Activated CD8-positive, alpha-beta memory T cell treated with anti-CD3 and anti-CD28 coated beads for 4 hours (primary cell): ENCODE measurements at regions not wholly inside any gene's neighbourhood (a gene's known extent, or its start where the extent isn't known, plus 50 kb on each side); places are given as distances from the start of the nearest gene placed in this dataset.

ENCODE experiments used
- DNase-seq, 2 donors: peaks; one replicate each; pipeline ENCODE4 v3.0.0-alpha.2; 2020; ENCODE audit warnings: low read depth in 2 of 2

- DNase-seq, result no peak
These were observed 259.4 kb downstream of the EPM2A start for GRCh38 chr6:145475794-145476396.

GRCh38 chr6:145480024-145480423 is 255.3 kb downstream of the EPM2A start:
- no peak for DNase-seq

GRCh38 chr6:145483191-145483996 is 251.9 kb downstream of the EPM2A start:
- DNase-seq, result no peak

GRCh38 chr6:145485288-145485687 is 250.0 kb downstream of the EPM2A start:
- DNase-seq, result no peak

GRCh38 chr6:145486306-145486705 is 249.0 kb downstream of the EPM2A start:
- DNase-seq, result no peak

- no peak for DNase-seq
These were observed 245.7 kb downstream of the EPM2A start for GRCh38 chr6:145489583-145489982.

GRCh38 chr6:145490068-145490467 is 245.3 kb downstream of the EPM2A start:
- DNase-seq, result no peak

- no peak for DNase-seq
These were observed 244.2 kb downstream of the EPM2A start for GRCh38 chr6:145491126-145491525.

- DNase-seq, result no peak
These were observed 238.3 kb downstream of the EPM2A start for GRCh38 chr6:145497006-145497405.

GRCh38 chr6:145498425-145498824 is 236.9 kb downstream of the EPM2A start:
- DNase-seq, result no peak

- no peak for DNase-seq
These were observed 232.9 kb downstream of the EPM2A start for GRCh38 chr6:145502416-145502815.

- DNase-seq, result no peak
These were observed 229.2 kb downstream of the EPM2A start for GRCh38 chr6:145506136-145506535.

- DNase-seq, result no peak
These were observed 228.8 kb downstream of the EPM2A start for GRCh38 chr6:145506565-145506964.

GRCh38 chr6:145507239-145507638 is 228.1 kb downstream of the EPM2A start:
- DNase-seq, result no peak

- DNase-seq, result no peak
These were observed 227.2 kb downstream of the EPM2A start for GRCh38 chr6:145508107-145508506.

- DNase-seq, result no peak
These were observed 217.8 kb downstream of the EPM2A start for GRCh38 chr6:145517492-145517891.

GRCh38 chr6:145525038-145525437 is 210.3 kb downstream of the EPM2A start:
- no peak for DNase-seq

GRCh38 chr6:145529582-145529981 is 205.7 kb downstream of the EPM2A start:
- DNase-seq, result no peak

- DNase-seq, result no peak
These were observed 204.9 kb downstream of the EPM2A start for GRCh38 chr6:145530454-145530853.

- DNase-seq, result no peak
These were observed 204.3 kb downstream of the EPM2A start for GRCh38 chr6:145531032-145531431.

- DNase-seq, result no peak
These were observed 203.5 kb downstream of the EPM2A start for GRCh38 chr6:145531822-145532221.

GRCh38 chr6:145532361-145532760 is 203.0 kb downstream of the EPM2A start:
- no peak for DNase-seq

- no peak for DNase-seq
These were observed 200.3 kb downstream of the EPM2A start for GRCh38 chr6:145534989-145535388.
